ENCODE measurements at regions not wholly inside any gene's neighbourhood (a gene's known extent, or its start where the extent isn't known, plus 50 kb on each side); places are given as distances from the start of the nearest gene placed in this dataset.

DNA sequence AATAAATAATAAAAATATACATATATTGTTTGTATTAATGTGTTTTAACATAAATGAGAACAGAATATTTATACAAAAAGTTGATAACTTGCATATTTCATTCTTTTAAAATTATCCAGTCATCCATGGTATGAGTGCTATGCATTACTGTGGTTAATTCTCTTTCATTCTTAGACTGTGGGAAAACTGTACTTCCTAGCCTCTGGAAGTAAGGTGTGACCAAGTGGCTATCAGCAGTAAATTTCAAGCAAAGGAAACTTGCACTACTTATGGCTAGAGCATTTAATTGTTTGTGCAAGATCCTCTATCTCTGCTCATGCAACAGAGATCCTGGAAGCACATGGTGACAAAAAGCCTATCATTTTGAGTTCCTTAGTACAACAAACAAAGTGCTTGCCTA, 1054.5 kb upstream of the PABPC4L start:
- Mint-ChIP-seq H3K27ac (no peak overlapping the region), H3K27me3 (ENCODE audit: low read depth) (no peaks in the 10 kb centered on the region), H3K4me3 (no peak overlapping the region), H3K36me3 (ENCODE audit: low read depth) (no peaks in the 10 kb centered on the region), H3K4me1 (ENCODE audit: low read depth) (no peaks in the 10 kb centered on the region), H3K9me3 (peaks cover 6% of the 10 kb centered on the region)
- no peak for DNase-seq (ENCODE audit: low spot score)

DNA sequence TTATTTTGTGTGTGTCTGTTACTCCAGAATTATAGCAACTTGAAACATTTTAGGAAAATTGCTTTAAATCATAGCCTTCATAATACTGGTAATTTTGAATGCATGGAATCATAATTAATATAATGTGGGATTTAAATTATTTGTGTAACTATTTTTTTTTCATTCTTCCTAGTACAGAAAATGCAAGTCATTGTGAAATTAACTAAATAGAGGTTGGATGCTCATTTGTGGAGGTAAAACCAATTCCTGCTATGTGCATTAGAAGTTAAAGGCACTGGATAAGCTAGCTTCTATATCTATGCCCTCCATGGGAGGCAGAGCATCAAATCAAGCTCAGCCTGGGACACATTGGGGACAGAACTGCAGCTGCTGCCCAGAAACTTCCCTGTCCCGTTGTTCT, 1048.5 kb upstream of the PABPC4L start:
- no peak for DNase-seq (ENCODE audit: low spot score)
- no peaks in the 10 kb centered on the region for H3K27me3 Mint-ChIP-seq (ENCODE audit: low read depth)
- H3K9me3 Mint-ChIP-seq: no peaks in the 10 kb centered on the region
- H3K27ac Mint-ChIP-seq: no peak overlapping the region
- H3K4me3 Mint-ChIP-seq: no peak overlapping the region
- H3K4me1 Mint-ChIP-seq (ENCODE audit: low read depth): no peaks in the 10 kb centered on the region
- H3K36me3 Mint-ChIP-seq (ENCODE audit: low read depth): no peaks in the 10 kb centered on the region

GRCh38 chr4:135249024-135249423, 1047.4 kb upstream of the PABPC4L start:
- DNase-seq (ENCODE audit: low spot score): no peak
- no peak overlapping the region for H3K4me3 Mint-ChIP-seq
- H3K4me1 Mint-ChIP-seq (ENCODE audit: low read depth): no peaks in the 10 kb centered on the region
- H3K27me3 Mint-ChIP-seq (ENCODE audit: low read depth): no peaks in the 10 kb centered on the region
- H3K27ac Mint-ChIP-seq: no peak overlapping the region
- H3K36me3 Mint-ChIP-seq (ENCODE audit: low read depth): no peaks in the 10 kb centered on the region
- H3K9me3 Mint-ChIP-seq: no peaks in the 10 kb centered on the region

DNA sequence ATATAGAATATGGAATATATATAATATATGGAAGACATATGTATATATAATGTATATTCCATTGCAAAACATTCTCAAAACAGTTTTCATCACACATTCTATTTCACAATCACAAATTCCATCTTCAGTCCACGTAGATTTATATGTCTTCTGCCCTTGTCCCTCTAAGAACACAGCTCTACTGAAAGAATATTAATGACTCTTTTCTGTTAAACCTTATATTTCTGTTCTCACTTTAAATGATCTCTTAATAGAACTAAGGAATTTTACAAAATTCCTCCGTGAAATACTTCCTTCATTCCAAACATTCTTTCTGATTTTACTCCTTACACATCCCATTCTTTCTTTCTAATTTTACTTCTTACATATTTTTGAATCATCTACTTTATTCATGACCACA, 1043.1 kb upstream of the PABPC4L start:
- Mint-ChIP-seq H3K9me3 (peaks cover 4% of the 10 kb centered on the region), H3K36me3 (ENCODE audit: low read depth) (no peaks in the 10 kb centered on the region), H3K4me3 (no peak overlapping the region), H3K4me1 (ENCODE audit: low read depth) (no peaks in the 10 kb centered on the region), H3K27ac (no peak overlapping the region), H3K27me3 (ENCODE audit: low read depth) (no peaks in the 10 kb centered on the region)
- DNase-seq (ENCODE audit: low spot score): no peak

DNA sequence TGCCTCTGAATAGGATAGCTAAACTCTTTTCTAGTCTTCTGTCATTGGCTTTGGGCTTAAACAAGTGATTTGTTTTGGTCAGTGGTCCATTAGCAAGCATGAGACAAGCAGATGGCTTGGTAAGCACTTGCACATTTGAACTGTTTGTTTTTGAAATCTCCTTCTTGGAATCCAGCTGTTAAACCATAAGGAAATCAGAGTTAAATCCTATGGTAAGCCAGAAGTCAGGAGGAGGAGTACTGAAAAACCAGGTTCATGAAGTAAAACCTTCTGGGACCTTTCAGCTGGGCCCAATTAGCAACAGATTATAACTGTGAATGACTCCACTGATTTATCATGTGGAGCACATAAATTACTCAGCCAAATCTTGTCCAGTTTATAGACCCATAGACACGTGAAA, 1042.5 kb upstream of the PABPC4L start:
- H3K4me3 Mint-ChIP-seq: no peak overlapping the region
- H3K9me3 Mint-ChIP-seq: peaks cover 4% of the 10 kb centered on the region
- H3K27ac Mint-ChIP-seq: no peak overlapping the region
- H3K27me3 Mint-ChIP-seq (ENCODE audit: low read depth): no peaks in the 10 kb centered on the region
- DNase-seq (ENCODE audit: low spot score): no peak
- H3K4me1 Mint-ChIP-seq (ENCODE audit: low read depth): no peaks in the 10 kb centered on the region
- no peaks in the 10 kb centered on the region for H3K36me3 Mint-ChIP-seq (ENCODE audit: low read depth)

DNA sequence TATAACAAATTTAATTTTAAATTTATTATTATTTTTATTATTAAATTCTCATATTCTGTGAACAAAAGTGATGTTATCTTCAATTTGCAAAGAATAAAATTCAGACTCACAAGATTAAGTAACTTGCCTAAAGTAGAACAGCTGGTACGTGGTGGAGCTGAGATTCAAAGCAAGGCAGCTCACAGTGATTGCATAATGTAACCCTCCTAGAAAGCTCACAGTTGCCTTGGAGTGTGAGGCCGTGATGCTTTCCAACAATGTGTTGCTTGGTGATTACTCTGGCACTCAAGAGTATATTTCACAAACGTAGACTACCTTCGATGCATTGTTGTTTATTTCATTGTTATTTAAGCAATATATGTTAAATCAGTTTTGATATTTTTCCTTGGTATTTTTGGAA, 1039.2 kb upstream of the PABPC4L start:
- DNase-seq (ENCODE audit: low spot score): no peak
- Mint-ChIP-seq H3K36me3 (ENCODE audit: low read depth) (no peaks in the 10 kb centered on the region), H3K27ac (no peak overlapping the region), H3K27me3 (ENCODE audit: low read depth) (no peaks in the 10 kb centered on the region), H3K9me3 (peaks cover 4% of the 10 kb centered on the region), H3K4me3 (no peak overlapping the region), H3K4me1 (ENCODE audit: low read depth) (no peaks in the 10 kb centered on the region)

GRCh38 chr4:135239964-135240363, 1038.4 kb upstream of the PABPC4L start:
- Mint-ChIP-seq H3K4me3 (no peak overlapping the region), H3K4me1 (ENCODE audit: low read depth) (no peaks in the 10 kb centered on the region), H3K36me3 (ENCODE audit: low read depth) (no peaks in the 10 kb centered on the region), H3K9me3 (peaks cover 4% of the 10 kb centered on the region), H3K27me3 (ENCODE audit: low read depth) (no peaks in the 10 kb centered on the region), H3K27ac (no peak overlapping the region)
- DNase-seq (ENCODE audit: low spot score): no peak

GRCh38 chr4:135238940-135239339, 1037.4 kb upstream of the PABPC4L start:
- H3K9me3 Mint-ChIP-seq: peaks cover 4% of the 10 kb centered on the region
- H3K27me3 Mint-ChIP-seq (ENCODE audit: low read depth): no peaks in the 10 kb centered on the region
- no peak for DNase-seq (ENCODE audit: low spot score)
- H3K4me3 Mint-ChIP-seq: no peak overlapping the region
- no peaks in the 10 kb centered on the region for H3K4me1 Mint-ChIP-seq (ENCODE audit: low read depth)
- no peak overlapping the region for H3K27ac Mint-ChIP-seq
- no peaks in the 10 kb centered on the region for H3K36me3 Mint-ChIP-seq (ENCODE audit: low read depth)

- no peak for DNase-seq (ENCODE audit: low spot score)
- no peaks in the 10 kb centered on the region for H3K9me3 Mint-ChIP-seq
- H3K4me3 Mint-ChIP-seq: no peak overlapping the region
- H3K27ac Mint-ChIP-seq: no peak overlapping the region
- H3K36me3 Mint-ChIP-seq (ENCODE audit: low read depth): no peaks in the 10 kb centered on the region
- no peaks in the 10 kb centered on the region for H3K27me3 Mint-ChIP-seq (ENCODE audit: low read depth)
- H3K4me1 Mint-ChIP-seq (ENCODE audit: low read depth): no peaks in the 10 kb centered on the region
Measured at GRCh38 chr4:135236048-135236447, 1034.5 kb upstream of the PABPC4L start.

DNA sequence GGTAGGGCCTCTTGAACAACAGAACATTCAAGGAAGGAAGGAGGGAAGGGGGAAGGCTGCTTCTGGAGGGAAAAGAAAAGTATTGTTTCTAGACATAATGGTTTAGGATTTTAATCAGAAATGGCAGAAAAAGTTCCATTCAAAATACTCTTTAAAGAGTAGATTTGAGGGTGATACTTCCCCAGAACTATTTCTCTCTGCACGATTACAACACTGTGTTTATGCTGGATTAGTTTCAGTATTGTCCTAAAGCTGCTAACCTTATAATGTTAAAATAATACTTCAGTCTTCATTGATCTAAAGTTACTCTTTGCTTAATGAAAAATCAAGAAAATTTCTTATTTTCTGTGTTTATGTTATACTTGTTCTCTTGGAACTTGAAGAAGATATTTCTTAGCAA, 1026.3 kb upstream of the PABPC4L start:
- no peaks in the 10 kb centered on the region for H3K4me1 Mint-ChIP-seq (ENCODE audit: low read depth)
- no peaks in the 10 kb centered on the region for H3K27me3 Mint-ChIP-seq (ENCODE audit: low read depth)
- no peak overlapping the region for H3K27ac Mint-ChIP-seq
- H3K36me3 Mint-ChIP-seq (ENCODE audit: low read depth): no peaks in the 10 kb centered on the region
- H3K4me3 Mint-ChIP-seq: no peak overlapping the region
- no peak for DNase-seq (ENCODE audit: low spot score)
- H3K9me3 Mint-ChIP-seq: no peaks in the 10 kb centered on the region

DNA sequence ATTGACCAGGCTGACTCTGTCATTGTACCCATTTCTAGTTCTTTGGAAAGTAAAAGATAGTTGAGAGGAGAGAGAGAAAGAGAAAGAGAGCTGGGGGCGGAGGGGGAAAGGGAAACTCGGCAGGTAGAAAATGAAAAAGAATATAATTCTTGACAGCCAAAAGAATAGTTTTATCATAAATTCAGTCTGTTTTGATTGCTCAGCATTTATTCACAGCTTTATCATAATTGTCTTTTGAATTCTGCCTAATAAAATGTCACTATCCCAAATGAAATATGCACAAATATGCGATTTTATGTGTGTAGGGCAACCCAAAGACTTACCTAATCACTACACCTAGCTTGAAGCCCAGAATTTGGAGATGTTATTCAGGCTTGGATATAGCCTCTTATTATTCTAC, 1024.0 kb upstream of the PABPC4L start:
- no peak for DNase-seq (ENCODE audit: low spot score)
- Mint-ChIP-seq H3K27me3 (ENCODE audit: low read depth) (no peaks in the 10 kb centered on the region), H3K36me3 (ENCODE audit: low read depth) (no peaks in the 10 kb centered on the region), H3K27ac (no peak overlapping the region), H3K9me3 (no peaks in the 10 kb centered on the region), H3K4me1 (ENCODE audit: low read depth) (no peaks in the 10 kb centered on the region), H3K4me3 (no peak overlapping the region)

DNA sequence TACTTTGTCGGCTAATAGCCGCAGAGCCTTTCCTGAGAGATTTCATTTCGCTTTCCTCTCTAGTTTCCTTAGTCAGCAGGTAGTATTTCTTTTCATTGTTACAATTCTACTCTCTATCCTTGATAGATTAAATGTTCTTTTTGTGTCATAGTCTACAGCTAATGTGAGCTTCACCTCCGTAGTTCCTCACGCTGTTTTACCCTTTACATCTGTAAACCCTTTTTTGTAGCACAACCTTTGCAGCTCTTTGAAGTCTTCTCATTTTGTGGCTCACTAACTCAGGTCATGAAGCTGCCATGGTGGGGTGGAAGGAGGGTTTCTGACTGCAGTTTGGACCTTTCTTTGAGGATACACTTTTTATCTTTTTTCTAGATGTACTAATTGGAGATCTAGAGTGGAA, 1008.8 kb upstream of the PABPC4L start:
- H3K27me3 Mint-ChIP-seq (ENCODE audit: low read depth): no peaks in the 10 kb centered on the region
- no peaks in the 10 kb centered on the region for H3K9me3 Mint-ChIP-seq
- H3K4me3 Mint-ChIP-seq: no peak overlapping the region
- DNase-seq (ENCODE audit: low spot score): no peak
- H3K36me3 Mint-ChIP-seq (ENCODE audit: low read depth): no peaks in the 10 kb centered on the region
- H3K27ac Mint-ChIP-seq: no peak overlapping the region
- H3K4me1 Mint-ChIP-seq (ENCODE audit: low read depth): no peaks in the 10 kb centered on the region

GRCh38 chr4:135207531-135207930, 1005.9 kb upstream of the PABPC4L start:
- H3K9me3 Mint-ChIP-seq: no peaks in the 10 kb centered on the region
- no peaks in the 10 kb centered on the region for H3K27me3 Mint-ChIP-seq (ENCODE audit: low read depth)
- H3K27ac Mint-ChIP-seq: no peak overlapping the region
- H3K4me3 Mint-ChIP-seq: no peak overlapping the region
- no peaks in the 10 kb centered on the region for H3K36me3 Mint-ChIP-seq (ENCODE audit: low read depth)
- no peaks in the 10 kb centered on the region for H3K4me1 Mint-ChIP-seq (ENCODE audit: low read depth)
- DNase-seq (ENCODE audit: low spot score): no peak

GRCh38 chr4:135204311-135204710, 1002.7 kb upstream of the PABPC4L start:
- Mint-ChIP-seq H3K9me3 (no peaks in the 10 kb centered on the region), H3K27ac (no peak overlapping the region), H3K27me3 (ENCODE audit: low read depth) (no peaks in the 10 kb centered on the region), H3K4me1 (ENCODE audit: low read depth) (no peaks in the 10 kb centered on the region), H3K4me3 (no peak overlapping the region), H3K36me3 (ENCODE audit: low read depth) (no peaks in the 10 kb centered on the region)
- DNase-seq (ENCODE audit: low spot score): no peak

DNA sequence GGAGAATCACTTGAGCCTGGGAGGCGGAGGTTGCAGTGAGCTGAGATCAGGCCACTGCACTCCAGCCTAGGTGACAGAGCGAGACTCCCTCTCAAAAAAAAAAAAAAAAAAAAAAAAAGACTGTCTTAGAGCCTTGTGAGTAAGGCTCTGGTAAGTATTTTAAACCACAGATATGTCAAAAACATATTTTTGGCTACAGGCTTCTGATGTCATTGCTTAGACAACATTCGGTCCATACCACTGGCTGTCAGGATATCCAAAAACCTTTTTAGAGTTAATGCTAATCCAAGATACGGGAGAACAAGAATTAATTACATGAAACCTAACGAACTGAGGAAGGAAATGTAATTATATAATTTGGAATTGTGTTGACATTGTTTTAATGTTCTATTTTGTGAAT, 999.5 kb upstream of the PABPC4L start:
- DNase-seq (ENCODE audit: low spot score): no peak
- Mint-ChIP-seq H3K27me3 (ENCODE audit: low read depth) (no peaks in the 10 kb centered on the region), H3K4me3 (no peak overlapping the region), H3K4me1 (ENCODE audit: low read depth) (no peaks in the 10 kb centered on the region), H3K27ac (no peak overlapping the region), H3K9me3 (no peaks in the 10 kb centered on the region), H3K36me3 (ENCODE audit: low read depth) (no peaks in the 10 kb centered on the region)

GRCh38 chr4:135197641-135198040, 996.1 kb upstream of the PABPC4L start:
- Mint-ChIP-seq H3K36me3 (ENCODE audit: low read depth) (no peaks in the 10 kb centered on the region), H3K9me3 (no peaks in the 10 kb centered on the region), H3K4me3 (no peak overlapping the region), H3K27me3 (ENCODE audit: low read depth) (no peaks in the 10 kb centered on the region), H3K4me1 (ENCODE audit: low read depth) (no peaks in the 10 kb centered on the region), H3K27ac (no peak overlapping the region)
- DNase-seq (ENCODE audit: low spot score): no peak
